ENCODE measurements at regions not wholly inside any gene's neighbourhood (a gene's known extent, or its start where the extent isn't known, plus 50 kb on each side); places are given as distances from the start of the nearest gene placed in this dataset.

GRCh38 chr6:48199499-48199898 is 88.5 kb upstream of the PTCHD4 start:
- no peak for DNase-seq

DNA sequence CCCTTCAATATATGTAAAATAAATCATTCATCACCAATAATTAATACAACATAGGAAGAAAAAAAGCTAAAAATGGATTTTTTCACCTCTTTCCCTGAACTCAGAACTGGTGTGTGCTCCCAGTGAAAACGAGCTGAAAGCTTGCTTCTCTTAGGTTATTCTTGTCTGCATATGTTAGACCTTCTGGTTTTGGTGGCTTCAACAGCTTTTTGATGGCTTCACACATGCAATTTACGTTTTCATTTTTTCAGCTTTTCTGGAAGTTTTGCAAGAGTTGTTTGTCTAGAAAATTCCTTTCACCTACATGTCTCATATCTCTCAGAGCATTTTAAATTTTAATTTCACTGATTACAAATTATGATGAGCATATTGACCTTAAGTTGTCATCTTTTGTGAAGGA is 86.9 kb upstream of the PTCHD4 start:
- no peak for DNase-seq

DNA sequence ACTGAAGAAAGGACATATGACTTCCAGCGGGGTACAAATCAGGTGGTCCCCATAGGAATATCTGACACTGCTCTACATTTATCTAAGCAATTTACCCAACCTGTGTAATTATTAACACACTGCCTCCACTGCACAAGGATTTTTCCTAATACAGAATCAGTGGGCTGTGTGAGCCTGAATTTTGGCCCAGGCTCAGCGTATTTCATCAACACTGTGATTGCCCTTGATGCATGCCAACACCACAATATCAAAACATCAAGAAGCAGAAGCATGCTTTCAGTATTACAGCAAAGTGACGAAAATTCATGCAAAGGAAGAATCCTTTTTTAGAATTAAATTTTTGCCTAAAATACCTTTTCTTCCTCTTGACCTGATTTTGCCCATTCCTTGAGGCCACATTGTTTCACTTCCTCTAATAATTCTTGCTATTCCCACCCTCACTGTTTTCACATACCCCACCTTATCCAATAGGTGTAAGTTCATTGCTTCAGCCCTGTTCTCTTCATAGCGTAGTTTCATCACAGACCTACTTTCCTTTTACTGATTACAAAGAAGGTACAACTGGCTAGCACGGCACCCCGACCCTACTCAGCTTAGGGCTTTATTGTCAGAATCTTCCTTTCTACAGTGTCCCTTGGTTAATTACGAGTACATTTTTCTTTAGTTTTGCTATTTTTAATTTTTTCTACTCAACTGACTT is 83.7 kb upstream of the PTCHD4 start:
- DNase-seq, result no peak

- no peak for DNase-seq
Measured at GRCh38 chr6:48188158-48188557, 77.2 kb upstream of the PTCHD4 start.

DNA sequence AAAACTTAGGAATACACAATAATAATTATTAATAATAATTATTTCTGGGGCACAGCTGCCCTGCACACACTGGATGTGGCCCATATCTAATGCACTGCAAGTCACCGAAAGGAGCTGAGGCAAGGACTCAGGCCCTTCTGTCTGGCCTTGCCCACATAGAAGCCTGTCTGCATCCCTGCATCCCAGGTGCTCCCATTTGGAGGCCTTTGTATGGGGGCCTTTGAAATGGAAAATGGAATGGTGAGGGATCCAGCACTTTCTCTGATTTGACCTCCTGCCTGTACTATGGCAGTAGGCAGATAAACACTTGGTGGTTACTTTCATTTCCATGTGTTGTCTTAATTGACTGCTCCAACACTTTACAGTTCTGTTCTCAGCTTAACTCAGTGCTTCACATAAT is 75.7 kb upstream of the PTCHD4 start:
- no peak for DNase-seq

DNA sequence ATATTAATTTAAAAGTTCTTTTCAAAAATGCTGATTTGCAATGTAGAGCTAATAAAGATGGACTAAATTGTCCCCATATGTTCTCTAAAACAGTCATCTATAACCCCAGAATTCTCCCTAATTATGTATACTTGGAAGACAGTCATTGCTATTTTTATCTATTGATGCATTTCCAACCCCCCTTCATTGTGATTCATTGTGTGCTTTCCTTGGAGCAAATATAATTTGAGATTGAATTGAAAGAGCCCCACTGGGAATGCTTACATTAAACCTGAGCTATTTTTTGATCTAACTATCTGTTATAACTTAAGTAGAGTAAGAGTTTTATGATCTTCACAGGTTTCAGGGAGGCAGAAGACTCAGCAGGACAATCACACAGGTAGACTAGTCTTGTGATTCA is 73.7 kb upstream of the PTCHD4 start:
- DNase-seq, result no peak

GRCh38 chr6:48183811-48184605 is 73.0 kb upstream of the PTCHD4 start:
- DNase-seq, result peak; percentile 1

- DNase-seq, result no peak
Measured at GRCh38 chr6:48183178-48183577, 72.2 kb upstream of the PTCHD4 start.

GRCh38 chr6:48178700-48179099 is 67.7 kb upstream of the PTCHD4 start:
- no peak for DNase-seq

DNA sequence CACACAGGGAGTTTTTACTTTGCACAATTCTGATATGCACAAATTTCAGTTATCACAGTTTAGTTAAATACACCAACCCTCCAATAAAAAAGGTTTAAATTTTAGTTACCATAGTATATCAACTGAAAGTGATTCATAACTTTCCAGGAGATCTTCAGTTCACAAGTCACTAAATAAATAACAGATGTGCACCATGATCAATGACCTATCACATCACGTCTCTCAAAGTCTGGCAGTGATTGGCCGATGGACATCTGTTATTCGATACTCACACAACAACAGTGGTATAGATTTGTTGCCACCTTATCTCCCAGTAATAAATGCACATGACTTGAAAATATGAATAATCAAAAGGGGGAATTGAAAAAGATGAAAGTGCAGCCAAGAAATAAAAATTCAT is 66.8 kb upstream of the PTCHD4 start:
- no peak for DNase-seq

GRCh38 chr6:48176645-48177308 is 65.8 kb upstream of the PTCHD4 start:
- no peak for DNase-seq

DNA sequence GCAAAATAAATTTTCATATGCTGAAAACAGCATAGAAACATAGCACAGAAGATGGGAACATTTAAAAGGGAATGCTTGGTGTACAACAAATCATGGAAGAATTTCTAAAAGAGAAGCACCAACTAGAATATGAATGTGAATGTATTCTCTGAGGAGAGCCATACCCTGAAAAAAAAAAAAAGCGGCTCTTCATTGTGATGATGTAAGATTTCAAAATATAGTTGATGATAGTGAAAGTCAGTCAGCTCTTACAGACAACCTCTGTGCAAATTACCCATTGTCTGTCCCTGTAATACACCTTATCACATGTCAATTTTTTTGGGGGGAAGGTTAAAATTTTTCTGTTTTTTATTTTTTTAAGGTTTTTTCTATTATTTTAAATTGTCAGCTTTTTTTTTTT is 58.6 kb upstream of the PTCHD4 start:
- no peak for DNase-seq
